ENCODE measurements at regions not wholly inside any gene's neighbourhood (a gene's known extent, or its start where the extent isn't known, plus 50 kb on each side); places are given as distances from the start of the nearest gene placed in this dataset.

- H3K9me2 ChIP-seq (replicated peaks; ENCODE audit: control insufficient read depth, low read length) = no peaks in the 10 kb centered on the region
- H3K79me2 ChIP-seq (ENCODE audit: control insufficient read depth, low read length) = no peaks in the 10 kb centered on the region
- no peaks in the 10 kb centered on the region for H3K9me3 ChIP-seq (ENCODE audit: control insufficient read depth, insufficient read depth, low read length)
- no peak overlapping the region for H3K4me2 ChIP-seq (ENCODE audit: low read length)
- H3F3A ChIP-seq (ENCODE audit: control insufficient read depth, insufficient read depth) = no peaks in the 10 kb centered on the region
- no peak overlapping the region for H3K4me3 ChIP-seq (ENCODE audit: low read length)
- no peaks in the 10 kb centered on the region for H3K4me1 ChIP-seq (ENCODE audit: control insufficient read depth, low read length)
- H3K27ac ChIP-seq (ENCODE audit: low read depth, low read length) = no peak overlapping the region
- H3K27me3 ChIP-seq (ENCODE audit: control insufficient read depth, low read length) = no peaks in the 10 kb centered on the region
- no peaks in the 10 kb centered on the region for H3K36me3 ChIP-seq (ENCODE audit: control insufficient read depth, low read length)
- H4K20me1 ChIP-seq (ENCODE audit: control insufficient read depth, insufficient read depth, low read depth, low read length) = no peaks in the 10 kb centered on the region
- TF ChIP-seq CTCF (IDR thresholded peaks at IDR 0.05; ENCODE audit: low read depth, low read length, poor library complexity, severe bottlenecking) = no peak
- no peak for TF ChIP-seq EZH2phosphoT487 (IDR thresholded peaks at IDR 0.05; ENCODE audit: borderline replicate concordance, low read length)
Observed at GRCh38 chr10:131446171-131446570, 134.7 kb upstream of the TCERG1L start.

- TF ChIP-seq EZH2phosphoT487 (IDR thresholded peaks at IDR 0.05; ENCODE audit: borderline replicate concordance, low read length) (no peak), CTCF (IDR thresholded peaks at IDR 0.05; ENCODE audit: low read depth, low read length, poor library complexity, severe bottlenecking) (no peak)
- H3K9me3 ChIP-seq (ENCODE audit: control insufficient read depth, insufficient read depth, low read length) = no peaks in the 10 kb centered on the region
- H3K27me3 ChIP-seq (ENCODE audit: control insufficient read depth, low read length) = no peaks in the 10 kb centered on the region
- no peak overlapping the region for H3K4me3 ChIP-seq (ENCODE audit: low read length)
- H3F3A ChIP-seq (ENCODE audit: control insufficient read depth, insufficient read depth) = no peaks in the 10 kb centered on the region
- no peaks in the 10 kb centered on the region for H4K20me1 ChIP-seq (ENCODE audit: control insufficient read depth, insufficient read depth, low read depth, low read length)
- no peaks in the 10 kb centered on the region for H3K4me1 ChIP-seq (ENCODE audit: control insufficient read depth, low read length)
- no peak overlapping the region for H3K4me2 ChIP-seq (ENCODE audit: low read length)
- H3K36me3 ChIP-seq (ENCODE audit: control insufficient read depth, low read length) = no peaks in the 10 kb centered on the region
- H3K79me2 ChIP-seq (ENCODE audit: control insufficient read depth, low read length) = no peaks in the 10 kb centered on the region
- H3K27ac ChIP-seq (ENCODE audit: low read depth, low read length) = no peak overlapping the region
- H3K9me2 ChIP-seq (replicated peaks; ENCODE audit: control insufficient read depth, low read length) = no peaks in the 10 kb centered on the region
Observed at GRCh38 chr10:131448171-131448570, 136.7 kb upstream of the TCERG1L start.

GRCh38 chr10:131448883-131449282, 137.4 kb upstream of the TCERG1L start:
- Histone ChIP-seq H3K4me2 (ENCODE audit: low read length) (no peak overlapping the region), H3K9me2 (replicated peaks; ENCODE audit: control insufficient read depth, low read length) (no peaks in the 10 kb centered on the region), H3K27ac (ENCODE audit: low read depth, low read length) (no peak overlapping the region), H3K4me1 (ENCODE audit: control insufficient read depth, low read length) (no peaks in the 10 kb centered on the region), H3K27me3 (ENCODE audit: control insufficient read depth, low read length) (no peaks in the 10 kb centered on the region), H3F3A (ENCODE audit: control insufficient read depth, insufficient read depth) (no peaks in the 10 kb centered on the region), H3K79me2 (ENCODE audit: control insufficient read depth, low read length) (no peaks in the 10 kb centered on the region), H3K36me3 (ENCODE audit: control insufficient read depth, low read length) (no peaks in the 10 kb centered on the region), H4K20me1 (ENCODE audit: control insufficient read depth, insufficient read depth, low read depth, low read length) (no peaks in the 10 kb centered on the region), H3K9me3 (ENCODE audit: control insufficient read depth, insufficient read depth, low read length) (no peaks in the 10 kb centered on the region), H3K4me3 (ENCODE audit: low read length) (no peak overlapping the region)
- TF ChIP-seq EZH2phosphoT487 (IDR thresholded peaks at IDR 0.05; ENCODE audit: borderline replicate concordance, low read length) = no peak
- TF ChIP-seq CTCF (IDR thresholded peaks at IDR 0.05; ENCODE audit: low read depth, low read length, poor library complexity, severe bottlenecking) = no peak

All from DOHH2 (cell line).